Hepatocyte (in vitro differentiated cells): ENCODE measurements at regions not wholly inside any gene's neighbourhood (a gene's known extent, or its start where the extent isn't known, plus 50 kb on each side); places are given as distances from the start of the nearest gene placed in this dataset.

Experiments used
- DNase-seq: peaks from one replicate; pipeline ENCODE4 v3.0.0-alpha.2; 2016; ENCODE audit warnings: low spot score
- H2AFZ ChIP-seq: fragments of 200-600 bp; sonication (generic); 2 replicates; pipeline ENCODE4 v1.6.0; 2016; ENCODE audit warnings: antibody characterized with exemption, mild to moderate bottlenecking
- H3K27ac ChIP-seq: fragments of 200-600 bp; sonication (generic); 2 replicates; pipeline ENCODE4 v1.5.1; 2016; ENCODE audit warnings: mild to moderate bottlenecking
- H3K27me3 ChIP-seq: fragments of 200-600 bp; sonication (generic); 2 replicates; pipeline ENCODE4 v1.6.1; 2016
- H3K36me3 ChIP-seq: fragments of 200-600 bp; sonication (generic); replicated peaks from 2 replicates; pipeline ENCODE4 v1.5.1; 2016; ENCODE audit warnings: low read depth; ENCODE audit not compliant: insufficient read depth
- H3K4me1 ChIP-seq: fragments of 200-600 bp; sonication (generic); 2 replicates; pipeline ENCODE4 v1.5.1; 2016; ENCODE audit warnings: mild to moderate bottlenecking, moderate library complexity; ENCODE audit not compliant: insufficient read depth
- H3K4me2 ChIP-seq: fragments of 200-600 bp; sonication (generic); 2 replicates; pipeline ENCODE4 v1.6.0; 2016
- H3K4me3 ChIP-seq: fragments of 200-600 bp; sonication (generic); 2 replicates; pipeline ENCODE4 v1.5.1; 2016; ENCODE audit warnings: mild to moderate bottlenecking
- H3K79me2 ChIP-seq: fragments of 200-600 bp; sonication (generic); 2 replicates; pipeline ENCODE4 v1.6.0; 2017; ENCODE audit warnings: mild to moderate bottlenecking
- H3K9me2 ChIP-seq: fragments of 200-600 bp; sonication (generic); replicated peaks from 2 replicates; pipeline ENCODE4 v1.6.0; 2017; ENCODE audit warnings: mild to moderate bottlenecking; ENCODE audit not compliant: insufficient read depth
- H3K9me3 ChIP-seq: fragments of 200-600 bp; sonication (generic); 2 replicates; pipeline ENCODE4 v1.5.1; 2016; ENCODE audit warnings: low read depth, mild to moderate bottlenecking
- H4K20me1 ChIP-seq: fragments of 200-600 bp; sonication (generic); 2 replicates; pipeline ENCODE4 v1.6.0; 2016; ENCODE audit warnings: mild to moderate bottlenecking; ENCODE audit not compliant: insufficient read depth, poor library complexity, severe bottlenecking
- EZH2 ChIP-seq: fragments of 200-600 bp; sonication (generic); IDR thresholded peaks from 2 replicates; pipeline ENCODE4 v1.6.1; 2016; ENCODE audit warnings: antibody characterized with exemption, mild to moderate bottlenecking, borderline replicate concordance
- EZH2phosphoT487 ChIP-seq: fragments of 200-600 bp; sonication (generic); IDR thresholded peaks from one replicate; pipeline ENCODE4 v1.6.1; 2018; ENCODE audit warnings: antibody characterized with exemption, mild to moderate bottlenecking, low read depth, moderate library complexity; ENCODE audit not compliant: unreplicated experiment, severe bottlenecking
- WGBS: methylation state at CpG from one replicate; pipeline ENCODE4 v1.1.6; 2016; ENCODE audit warnings: low lambda C conversion rate; ENCODE audit errors: missing lambda C conversion rate; 5-methylcytosine and 5-hydroxymethylcytosine counted together
- TF ChIP-seq, protein P1 (sequence below): fragments of 200-600 bp; sonication (generic); IDR thresholded peaks from 2 replicates; pipeline ENCODE4 v1.5.1; 2016; ENCODE audit warnings: antibody characterized with exemption, mild to moderate bottlenecking; ENCODE audit not compliant: poor library complexity

DNA sequence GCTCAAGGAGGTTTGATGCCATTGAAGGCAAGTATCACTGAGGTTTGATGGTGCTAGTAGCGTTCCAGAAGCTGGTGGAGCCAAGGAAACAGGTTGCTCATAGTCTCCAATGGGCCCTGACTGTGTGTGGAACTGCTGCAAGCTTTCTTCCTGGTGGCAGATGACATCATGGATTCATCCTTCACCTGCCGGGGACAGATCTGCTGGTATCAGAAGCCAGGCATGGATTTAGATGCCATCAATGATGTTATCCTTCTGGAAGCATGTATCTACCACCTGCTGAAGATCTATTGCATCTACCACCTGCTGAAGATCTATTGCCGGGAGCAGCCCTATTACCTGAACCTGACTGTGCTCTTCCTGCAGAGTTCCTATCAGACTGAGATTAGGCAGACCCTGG is 734.4 kb downstream of the PLA2G4A start:
- no peak for DNase-seq
- 71% methylated on average over 3 of the region's 3 CpGs for WGBS

DNA sequence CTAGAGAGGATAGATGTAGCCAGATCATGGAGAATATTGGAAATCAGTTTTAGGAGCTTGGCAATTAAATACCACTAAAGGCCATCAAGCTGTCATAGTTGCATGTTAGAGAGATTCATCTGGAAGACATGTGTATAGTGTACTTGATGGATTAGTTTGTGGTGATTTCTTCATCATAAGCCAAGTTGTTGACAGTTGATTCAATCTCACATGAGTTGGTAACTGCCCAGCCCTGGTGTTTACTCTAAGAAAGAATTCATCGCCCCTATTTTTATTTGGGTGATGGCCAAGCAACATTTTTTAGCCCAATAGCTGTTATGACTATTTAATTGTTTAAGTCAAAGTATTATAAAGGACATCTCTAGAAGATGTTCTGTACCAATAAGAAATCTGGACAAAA is 737.6 kb downstream of the PLA2G4A start:
- H3K4me2 ChIP-seq, result no peak overlapping the region
- no peaks in the 10 kb centered on the region for H3K79me2 ChIP-seq
- 100% methylated on average over 1 of the region's 1 CpG for WGBS
- H3K4me1 ChIP-seq, result no peaks in the 10 kb centered on the region
- H3K27ac ChIP-seq, result no peak overlapping the region
- H3K27me3 ChIP-seq, result no peaks in the 10 kb centered on the region
- H3K9me3 ChIP-seq, result no peaks in the 10 kb centered on the region
- H3K4me3 ChIP-seq, result no peak overlapping the region
- H3K9me2 ChIP-seq, result no peaks in the 10 kb centered on the region
- H3K36me3 ChIP-seq, result no peaks in the 10 kb centered on the region
- H4K20me1 ChIP-seq, result no peaks in the 10 kb centered on the region
- TF ChIP-seq, protein P1, sequence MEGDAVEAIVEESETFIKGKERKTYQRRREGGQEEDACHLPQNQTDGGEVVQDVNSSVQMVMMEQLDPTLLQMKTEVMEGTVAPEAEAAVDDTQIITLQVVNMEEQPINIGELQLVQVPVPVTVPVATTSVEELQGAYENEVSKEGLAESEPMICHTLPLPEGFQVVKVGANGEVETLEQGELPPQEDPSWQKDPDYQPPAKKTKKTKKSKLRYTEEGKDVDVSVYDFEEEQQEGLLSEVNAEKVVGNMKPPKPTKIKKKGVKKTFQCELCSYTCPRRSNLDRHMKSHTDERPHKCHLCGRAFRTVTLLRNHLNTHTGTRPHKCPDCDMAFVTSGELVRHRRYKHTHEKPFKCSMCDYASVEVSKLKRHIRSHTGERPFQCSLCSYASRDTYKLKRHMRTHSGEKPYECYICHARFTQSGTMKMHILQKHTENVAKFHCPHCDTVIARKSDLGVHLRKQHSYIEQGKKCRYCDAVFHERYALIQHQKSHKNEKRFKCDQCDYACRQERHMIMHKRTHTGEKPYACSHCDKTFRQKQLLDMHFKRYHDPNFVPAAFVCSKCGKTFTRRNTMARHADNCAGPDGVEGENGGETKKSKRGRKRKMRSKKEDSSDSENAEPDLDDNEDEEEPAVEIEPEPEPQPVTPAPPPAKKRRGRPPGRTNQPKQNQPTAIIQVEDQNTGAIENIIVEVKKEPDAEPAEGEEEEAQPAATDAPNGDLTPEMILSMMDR, result no peak
- TF ChIP-seq EZH2, result no peak
- no peak overlapping the region for H2AFZ ChIP-seq
- DNase-seq, result no peak

More for the DNA sequence above, 734.4 kb downstream of the PLA2G4A start:
- H3K4me3 ChIP-seq, result no peak overlapping the region
- H3K79me2 ChIP-seq, result no peaks in the 10 kb centered on the region
- no peak overlapping the region for H3K27ac ChIP-seq
- H4K20me1 ChIP-seq, result no peaks in the 10 kb centered on the region
- no peaks in the 10 kb centered on the region for H3K27me3 ChIP-seq
- H3K36me3 ChIP-seq, result no peaks in the 10 kb centered on the region
- H3K9me3 ChIP-seq, result no peaks in the 10 kb centered on the region
- TF ChIP-seq, protein P1, result no peak
- TF ChIP-seq EZH2phosphoT487, result no peak
- no peak for TF ChIP-seq EZH2
- H3K4me2 ChIP-seq, result no peak overlapping the region
- no peak overlapping the region for H2AFZ ChIP-seq
- no peaks in the 10 kb centered on the region for H3K4me1 ChIP-seq
- H3K9me2 ChIP-seq, result no peaks in the 10 kb centered on the region

DNA sequence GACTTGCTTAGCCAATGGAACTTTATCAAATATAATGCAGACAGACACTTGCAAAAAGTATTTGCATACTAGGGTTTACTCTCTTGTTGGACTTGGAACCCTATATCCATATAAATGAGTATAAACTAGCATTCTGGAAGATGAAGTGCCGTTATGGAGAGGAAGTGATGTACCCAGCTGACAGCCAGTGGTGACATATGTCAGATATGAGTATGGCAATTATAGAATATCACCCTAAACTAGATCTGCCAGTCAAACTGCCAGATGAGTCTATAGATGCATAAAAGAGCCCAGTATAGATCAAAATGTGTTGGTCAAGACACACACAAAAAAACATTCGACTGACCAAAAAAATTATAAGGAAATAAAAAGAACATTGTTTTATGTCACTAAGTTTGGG is 739.3 kb downstream of the PLA2G4A start:
- WGBS, result 88% methylated on average over 2 of the region's 2 CpGs
- no peaks in the 10 kb centered on the region for H4K20me1 ChIP-seq

More for the DNA sequence above, 739.3 kb downstream of the PLA2G4A start:
- no peaks in the 10 kb centered on the region for H3K9me3 ChIP-seq
- DNase-seq, result no peak
- H2AFZ ChIP-seq, result no peak overlapping the region
- H3K27me3 ChIP-seq, result no peaks in the 10 kb centered on the region
- H3K36me3 ChIP-seq, result no peaks in the 10 kb centered on the region
- no peaks in the 10 kb centered on the region for H3K4me1 ChIP-seq
- no peak overlapping the region for H3K4me2 ChIP-seq
- no peaks in the 10 kb centered on the region for H3K79me2 ChIP-seq
- TF ChIP-seq EZH2 (no peak), EZH2phosphoT487 (no peak)
- TF ChIP-seq, protein P1, result no peak
- no peak overlapping the region for H3K4me3 ChIP-seq
- no peaks in the 10 kb centered on the region for H3K9me2 ChIP-seq
- H3K27ac ChIP-seq, result no peak overlapping the region
